Transverse colon (tissue), 4 donors: ENCODE measurements at regions not wholly inside any gene's neighbourhood (a gene's known extent, or its start where the extent isn't known, plus 50 kb on each side); places are given as distances from the start of the nearest gene placed in this dataset.

ENCODE experiments used
- DNase-seq: peaks from one replicate; pipeline ENCODE4 v3.0.0-alpha.2; 2019
- H3K27ac ChIP-seq, 4 donors: fragments of 200-600 bp; sonication (generic); 2 replicates each; pipeline ENCODE4 v1.5.1; 2016 to 2018; ENCODE audit warnings: inconsistent platforms in 4 of 4
- H3K27me3 ChIP-seq: fragments of 200-600 bp; sonication (generic); 2 replicates; pipeline ENCODE4 v1.5.1; 2017; ENCODE audit warnings: inconsistent platforms
- H3K36me3 ChIP-seq, 4 donors: fragments of 200-600 bp; sonication (generic); 2 replicates each; pipeline ENCODE4 v1.5.1; 2017 to 2019; ENCODE audit warnings: inconsistent platforms in 4 of 4
- H3K4me1 ChIP-seq, 4 donors: fragments of 200-600 bp; sonication (generic); 2 replicates each; pipeline ENCODE4 v1.5.1; 2017 to 2020; ENCODE audit warnings: inconsistent platforms in 4 of 4
- H3K4me3 ChIP-seq, 4 donors: fragments of 200-600 bp; sonication (generic); 1 replicate in 1 of 4; 2 replicates in 3 of 4; pipeline versions ENCODE4 v1.5.1 to v1.6.1; 2017 to 2019; ENCODE audit warnings: inconsistent platforms in 4 of 4
- H3K9me3 ChIP-seq, 2 donors: fragments of 200-600 bp; sonication (generic); 2 replicates each; pipeline ENCODE4 v1.5.1; 2017 to 2019; ENCODE audit warnings: inconsistent platforms in 2 of 2
- CTCF ChIP-seq, 5 experiments: fragments of 200-600 bp in 3 of 5; fragments of 450-650 bp in 2 of 5; sonication (generic) in 3 of 5; IDR thresholded peaks; 1 replicate in 2 of 5; 2 replicates in 3 of 5; pipeline ENCODE4 v1.5.1; 2016 to 2017; ENCODE audit warnings: antibody characterized with exemption in 5 of 5, inconsistent platforms in 3 of 5, mild to moderate bottlenecking in 2 of 5, moderate library complexity in 1 of 5
- EP300 ChIP-seq: sonication (generic); formaldehyde crosslinking; IDR thresholded peaks from one replicate; pipeline ENCODE4 v1.6.1; 2017; ENCODE audit warnings: antibody characterized with exemption, low read depth
- POLR2A ChIP-seq: fragments of 450-650 bp; IDR thresholded peaks from one replicate; pipeline ENCODE4 v1.6.1; 2016; ENCODE audit warnings: antibody characterized with exemption, mild to moderate bottlenecking, moderate library complexity
- POLR2AphosphoS5 ChIP-seq, 3 donors: sonication (generic); formaldehyde crosslinking; IDR thresholded peaks; one replicate each; pipeline ENCODE4 v1.6.1; 2016; ENCODE audit warnings: antibody characterized with exemption in 3 of 3
- WGBS, 2 donors: methylation state at CpG; one replicate each; pipeline ENCODE4 v1.1.5; 2018; ENCODE audit warnings: low coverage in 1 of 2; 5-methylcytosine and 5-hydroxymethylcytosine counted together
- in situ Hi-C, 4 donors: fragments of 200-750 bp; cut with MboI; loops; one replicate each; pipeline versions ENCODE4 v1.15.0 to v1.15.1; 2017; ENCODE audit warnings: low sequenced_read_pairs in 3 of 4, low pct_ligation_motif_present in 1 of 4, low pct_unique_long_range_greater_than_20kb in 1 of 4
- intact Hi-C: fragments of 100-400 bp; cut with DNase I; formaldehyde crosslinking; loops from one replicate; pipeline ENCODE4 v1.15.1; 2023; ENCODE audit warnings: low total_unique reads

- intact Hi-C loops (no loop called here), in situ Hi-C loops (no loop called here)
- Histone ChIP-seq H3K4me3 (no peak overlapping the region), H3K9me3 (no peaks in the 10 kb centered on the region), H3K27me3 (no peaks in the 10 kb centered on the region), H3K4me1 (no peaks in the 10 kb centered on the region), H3K27ac (no peak overlapping the region), H3K36me3 (no peaks in the 10 kb centered on the region)
- no peak for DNase-seq
- no peak for TF ChIP-seq POLR2A
- no peak for TF ChIP-seq EP300
Observed at GRCh38 chr13:22599156-22599555, 581.6 kb upstream of the SGCG start.

- in situ Hi-C loops, result no loop called here
- no peak for DNase-seq
- TF ChIP-seq POLR2AphosphoS5 (IDR thresholded peaks at IDR 0.05), result no peak
- no peak for TF ChIP-seq POLR2A
- no peak for TF ChIP-seq EP300
- TF ChIP-seq CTCF (IDR thresholded peaks at IDR 0.05), result no peak
- intact Hi-C loops, result no loop called here
- WGBS, 2 donors, result 57 to 69% methylated on average over 2 to 3 of the region's 3 CpGs
- Histone ChIP-seq H3K27me3 (no peaks in the 10 kb centered on the region), H3K36me3 (no peaks in the 10 kb centered on the region), H3K9me3 (peaks cover 0 to 7% of the 10 kb centered on the region in 2 donors), H3K27ac (no peak overlapping the region), H3K4me1 (no peaks in the 10 kb centered on the region), H3K4me3 (no peak overlapping the region)
Observed at GRCh38 chr13:22618002-22618401, 562.8 kb upstream of the SGCG start.

- DNase-seq, result no peak
- Histone ChIP-seq H3K9me3 (no peaks in the 10 kb centered on the region), H3K4me1 (no peaks in the 10 kb centered on the region), H3K27ac (no peak overlapping the region), H3K4me3 (no peak overlapping the region), H3K27me3 (no peaks in the 10 kb centered on the region), H3K36me3 (no peaks in the 10 kb centered on the region)
- 91 to 94% methylated on average over 3 to 5 of the region's 5 CpGs for WGBS, 2 donors
- TF ChIP-seq POLR2AphosphoS5 (IDR thresholded peaks at IDR 0.05), result no peak
- TF ChIP-seq POLR2A, result no peak
- TF ChIP-seq CTCF (IDR thresholded peaks at IDR 0.05), result no peak
- no peak for TF ChIP-seq EP300
- in situ Hi-C loops (no loop called here), intact Hi-C loops (no loop called here)
Observed at GRCh38 chr13:22625691-22626090, 555.1 kb upstream of the SGCG start.

- intact Hi-C loops (no loop called here), in situ Hi-C loops (no loop called here)
- H3K4me3 ChIP-seq, result no peak overlapping the region
- whole genome bisulfite sequencing, 2 donors, result 56% methylated on average over 2 of the region's 2 CpGs; no CpG with 5 or more reads in 1 of the 2 donors
- no peaks in the 10 kb centered on the region for H3K4me1 ChIP-seq
- no peaks in the 10 kb centered on the region for H3K27me3 ChIP-seq
- TF ChIP-seq POLR2A, result no peak
- no peak for TF ChIP-seq CTCF (IDR thresholded peaks at IDR 0.05)
- TF ChIP-seq EP300, result no peak
- TF ChIP-seq POLR2AphosphoS5 (IDR thresholded peaks at IDR 0.05), result no peak
- no peak for DNase-seq
- no peaks in the 10 kb centered on the region for H3K36me3 ChIP-seq
- H3K27ac ChIP-seq, result no peak overlapping the region
- H3K9me3 ChIP-seq, result no peaks in the 10 kb centered on the region
Observed at GRCh38 chr13:22629374-22629773, 551.4 kb upstream of the SGCG start.

- in situ Hi-C loops, result no loop called here
- Histone ChIP-seq H3K36me3 (no peaks in the 10 kb centered on the region), H3K4me1 (no peaks in the 10 kb centered on the region), H3K4me3 (no peak overlapping the region), H3K9me3 (no peaks in the 10 kb centered on the region), H3K27me3 (no peaks in the 10 kb centered on the region), H3K27ac (no peak overlapping the region)
- DNase-seq, result no peak
- intact Hi-C loops, result no loop called here
- 84% methylated on average over 8 of the region's 8 CpGs; no CpG with 5 or more reads in 1 of the 2 donors for WGBS, 2 donors
- TF ChIP-seq POLR2AphosphoS5 (IDR thresholded peaks at IDR 0.05) (no peak), POLR2A (no peak), CTCF (IDR thresholded peaks at IDR 0.05) (no peak), EP300 (no peak)
Observed at GRCh38 chr13:22642088-22642487, 538.7 kb upstream of the SGCG start.
